Body of pancreas (tissue), 4 donors: ENCODE measurements at regions not wholly inside any gene's neighbourhood (a gene's known extent, or its start where the extent isn't known, plus 50 kb on each side); places are given as distances from the start of the nearest gene placed in this dataset.
"Not testable (repeated sequence)": the region's sequence is repeated elsewhere in the genome, so short reads cannot be mapped to it uniquely, and the experiment has no call there.

Source experiments
- ATAC-seq: fragments of 150-250 bp; one replicate; pipeline ENCODE4 v1.9.1; 2016
- DNase-seq, 4 donors: peaks; one replicate each; pipeline ENCODE4 v3.0.0-alpha.2; 2019
- H3K27ac ChIP-seq, 4 donors: fragments of 200-600 bp; sonication (generic); 1 replicate in 3 of 4; 2 replicates in 1 of 4; pipeline versions ENCODE4 v1.5.1 to v1.6.1; 2016 to 2019; ENCODE audit warnings: mild to moderate bottlenecking in 1 of 4, mixed read lengths in 1 of 4, moderate library complexity in 1 of 4
- H3K27me3 ChIP-seq, 2 donors: fragments of 200-600 bp; sonication (generic); one replicate each; pipeline ENCODE4 v1.6.0; 2016; ENCODE audit warnings: mild to moderate bottlenecking in 1 of 2
- H3K36me3 ChIP-seq, 2 donors: fragments of 200-600 bp; sonication (generic); replicated peaks in 1 of 2; 2 replicates each; pipeline ENCODE4 v1.5.1; 2016; ENCODE audit warnings: low read depth in 2 of 2; ENCODE audit not compliant: insufficient read depth in 1 of 2
- H3K4me1 ChIP-seq: fragments of 200-600 bp; sonication (generic); one replicate; pipeline ENCODE4 v1.6.0; 2016
- H3K4me3 ChIP-seq, 2 donors: fragments of 200-600 bp; sonication (generic); 1 replicate in 1 of 2; 2 replicates in 1 of 2; pipeline ENCODE4 v1.5.1; 2016 to 2019
- H3K9me3 ChIP-seq, 3 donors: fragments of 200-600 bp; sonication (generic); 1 replicate in 2 of 3; 2 replicates in 1 of 3; pipeline ENCODE4 v1.5.1; 2016
- CTCF ChIP-seq, 7 experiments: fragments of 450-650 bp in 4 of 7; fragments of 200-600 bp in 3 of 7; sonication (generic) in 3 of 7; IDR thresholded peaks; one replicate each; pipeline ENCODE4 v1.5.1; 2016 to 2019; ENCODE audit warnings: antibody characterized with exemption in 7 of 7
- POLR2A ChIP-seq, 3 donors: fragments of 450-650 bp; IDR thresholded peaks; one replicate each; pipeline ENCODE4 v1.6.1; 2016; ENCODE audit warnings: antibody characterized with exemption in 3 of 3, mild to moderate bottlenecking in 2 of 3
- WGBS, 2 donors: methylation state at CpG; one replicate each; pipeline ENCODE4 v1.1.5; 2017; 5-methylcytosine and 5-hydroxymethylcytosine counted together
- intact Hi-C: fragments of 100-400 bp; cut with DNase I; formaldehyde crosslinking; loops from one replicate; pipeline ENCODE4 v1.15.1; 2023

GRCh38 chr5:104494083-104494482, 931.5 kb upstream of the NUDT12 start:
- Histone ChIP-seq H3K36me3 (no peaks in the 10 kb centered on the region), H3K27me3 (no peaks in the 10 kb centered on the region), H3K9me3 (no peaks in the 10 kb centered on the region), H3K4me3 (no peak overlapping the region), H3K4me1 (no peaks in the 10 kb centered on the region), H3K27ac (no peak overlapping the region)
- intact Hi-C loops, result no loop called here
- WGBS, 2 donors, result 75 to 81% methylated on average over 2 of the region's 2 CpGs
- TF ChIP-seq CTCF (IDR thresholded peaks at IDR 0.05), result no peak
- no peak for TF ChIP-seq POLR2A (IDR thresholded peaks at IDR 0.05)
- DNase-seq (no peak), ATAC-seq (no peak)

GRCh38 chr5:104472811-104473210, 910.2 kb upstream of the NUDT12 start:
- no peak overlapping the region for H3K27ac ChIP-seq
- intact Hi-C loops, result no loop called here
- H3K36me3 ChIP-seq, result no peaks in the 10 kb centered on the region
- WGBS, 2 donors, result 62 to 72% methylated on average over 3 of the region's 3 CpGs
- no peaks in the 10 kb centered on the region for H3K27me3 ChIP-seq
- no peak overlapping the region for H3K4me3 ChIP-seq
- TF ChIP-seq CTCF (IDR thresholded peaks at IDR 0.05), result no peak
- TF ChIP-seq POLR2A (IDR thresholded peaks at IDR 0.05), result no peak
- ATAC-seq, result no peak
- DNase-seq, result no peak
- H3K4me1 ChIP-seq, result no peaks in the 10 kb centered on the region
- peaks cover 0 to 3% (median 0%) of the 10 kb centered on the region in 3 donors for H3K9me3 ChIP-seq

- 60 to 67% methylated on average over 3 of the region's 3 CpGs for WGBS, 2 donors
- Histone ChIP-seq H3K9me3 (no peaks in the 10 kb centered on the region), H3K27me3 (no peaks in the 10 kb centered on the region), H3K36me3 (no peaks in the 10 kb centered on the region), H3K4me3 (no peak overlapping the region), H3K27ac (no peak overlapping the region), H3K4me1 (no peaks in the 10 kb centered on the region)
- no peak for TF ChIP-seq POLR2A (IDR thresholded peaks at IDR 0.05)
- TF ChIP-seq CTCF (IDR thresholded peaks at IDR 0.05), result no peak
- DNase-seq (no peak), ATAC-seq (no peak)
- intact Hi-C loops, result no loop called here
Observed at GRCh38 chr5:104456122-104456521, 893.5 kb upstream of the NUDT12 start.

- no peak for ATAC-seq
- Histone ChIP-seq H3K27me3 (no peaks in the 10 kb centered on the region), H3K9me3 (no peaks in the 10 kb centered on the region), H3K27ac (no peak overlapping the region), H3K4me1 (no peaks in the 10 kb centered on the region), H3K4me3 (no peak overlapping the region), H3K36me3 (no peaks in the 10 kb centered on the region)
- intact Hi-C loops, result no loop called here
- TF ChIP-seq POLR2A (IDR thresholded peaks at IDR 0.05), result no peak
- no peak for TF ChIP-seq CTCF (IDR thresholded peaks at IDR 0.05)
- no peak for DNase-seq
- 53 to 61% methylated on average over 1 of the region's 1 CpG for WGBS, 2 donors
Observed at GRCh38 chr5:104452550-104452949, 890.0 kb upstream of the NUDT12 start.

GRCh38 chr5:104451911-104452310, 889.3 kb upstream of the NUDT12 start:
- H3K4me3 ChIP-seq, H3K4me1 ChIP-seq, H3K27ac ChIP-seq, intact Hi-C loops, H3K36me3 ChIP-seq, ATAC-seq, H3K27me3 ChIP-seq, DNase-seq, H3K9me3 ChIP-seq: not testable (repeated sequence)
- WGBS, 2 donors, result 91% methylated on average over 26 to 28 of the region's 28 CpGs
